SU-DHL-6 (cell line): ENCODE measurements at regions not wholly inside any gene's neighbourhood (a gene's known extent, or its start where the extent isn't known, plus 50 kb on each side); places are given as distances from the start of the nearest gene placed in this dataset.

Experiments used
- EZH2phosphoT487 ChIP-seq: fragments of 200-600 bp; sonication (generic), shearing (Covaris generic); conservative IDR thresholded peaks from 2 replicates; pipeline ENCODE4 v1.6.1; 2018; ENCODE audit warnings: mild to moderate bottlenecking, antibody characterized with exemption, low read length, moderate library complexity, mixed read lengths
- TF ChIP-seq, protein P1 (sequence below): fragments of 200-600 bp; sonication (generic); IDR thresholded peaks from one replicate; pipeline ENCODE4 v1.5.1; 2017; ENCODE audit warnings: antibody characterized with exemption, mild to moderate bottlenecking, low read length, moderate library complexity; ENCODE audit not compliant: insufficient read depth, poor library complexity, severe bottlenecking

DNA sequence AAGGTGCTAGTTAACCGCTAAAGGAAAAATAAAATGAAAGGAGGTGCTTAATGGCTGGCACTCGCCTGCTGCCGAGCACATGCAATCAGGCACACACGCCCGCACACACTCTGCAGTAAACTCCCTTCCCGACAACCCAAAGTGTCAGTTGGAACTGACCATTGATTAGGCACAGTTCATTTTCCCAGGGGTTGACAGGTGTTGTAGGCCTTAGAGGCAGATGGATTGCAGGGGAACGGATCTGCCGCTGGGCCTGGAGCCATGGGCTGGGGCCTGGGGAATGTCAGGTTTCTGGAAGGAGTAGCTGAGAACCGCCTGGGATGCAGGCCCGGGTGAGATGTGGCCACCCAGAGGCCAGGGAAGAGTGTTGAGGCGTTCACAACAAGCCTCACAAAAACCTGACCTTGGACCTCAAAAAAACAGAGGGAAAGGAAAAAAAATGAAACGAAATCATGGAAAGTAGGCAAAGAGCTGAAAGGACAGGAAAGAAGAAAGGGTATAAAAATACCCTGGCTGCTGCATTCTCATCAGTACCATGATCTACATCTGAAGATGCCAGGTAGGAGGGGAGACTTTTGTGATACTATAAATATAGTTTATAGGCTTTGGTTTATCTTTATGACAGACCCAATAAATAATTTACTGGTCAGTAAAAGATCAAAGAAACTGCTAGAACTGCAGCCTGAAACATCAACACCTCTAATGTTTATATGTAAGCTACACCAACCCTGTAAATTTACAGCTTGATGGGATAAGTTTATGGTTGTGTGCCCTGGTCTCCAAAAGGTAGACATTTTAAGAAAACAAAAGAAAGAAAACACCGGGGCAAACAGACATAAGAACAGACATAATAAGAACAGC lies 313.4 kb downstream of the BUD13 start:
- TF ChIP-seq, protein P1, sequence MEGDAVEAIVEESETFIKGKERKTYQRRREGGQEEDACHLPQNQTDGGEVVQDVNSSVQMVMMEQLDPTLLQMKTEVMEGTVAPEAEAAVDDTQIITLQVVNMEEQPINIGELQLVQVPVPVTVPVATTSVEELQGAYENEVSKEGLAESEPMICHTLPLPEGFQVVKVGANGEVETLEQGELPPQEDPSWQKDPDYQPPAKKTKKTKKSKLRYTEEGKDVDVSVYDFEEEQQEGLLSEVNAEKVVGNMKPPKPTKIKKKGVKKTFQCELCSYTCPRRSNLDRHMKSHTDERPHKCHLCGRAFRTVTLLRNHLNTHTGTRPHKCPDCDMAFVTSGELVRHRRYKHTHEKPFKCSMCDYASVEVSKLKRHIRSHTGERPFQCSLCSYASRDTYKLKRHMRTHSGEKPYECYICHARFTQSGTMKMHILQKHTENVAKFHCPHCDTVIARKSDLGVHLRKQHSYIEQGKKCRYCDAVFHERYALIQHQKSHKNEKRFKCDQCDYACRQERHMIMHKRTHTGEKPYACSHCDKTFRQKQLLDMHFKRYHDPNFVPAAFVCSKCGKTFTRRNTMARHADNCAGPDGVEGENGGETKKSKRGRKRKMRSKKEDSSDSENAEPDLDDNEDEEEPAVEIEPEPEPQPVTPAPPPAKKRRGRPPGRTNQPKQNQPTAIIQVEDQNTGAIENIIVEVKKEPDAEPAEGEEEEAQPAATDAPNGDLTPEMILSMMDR, result no peak
- no peak for TF ChIP-seq EZH2phosphoT487
